GM18873 (cell line): ENCODE measurements at regions not wholly inside any gene's neighbourhood (a gene's known extent, or its start where the extent isn't known, plus 50 kb on each side); places are given as distances from the start of the nearest gene placed in this dataset.
"Not testable (repeated sequence)": the region's sequence is repeated elsewhere in the genome, so short reads cannot be mapped to it uniquely, and the experiment has no call there.

Experiments
- ATAC-seq: cut with Tn5 transposase; IDR thresholded peaks from one replicate; pipeline ENCODE4 v1.9.1; 2021; ENCODE audit warnings: mild to moderate bottlenecking, moderate library complexity, moderate number of reproducible peaks; ENCODE audit not compliant: unreplicated experiment, low FRiP score

DNA sequence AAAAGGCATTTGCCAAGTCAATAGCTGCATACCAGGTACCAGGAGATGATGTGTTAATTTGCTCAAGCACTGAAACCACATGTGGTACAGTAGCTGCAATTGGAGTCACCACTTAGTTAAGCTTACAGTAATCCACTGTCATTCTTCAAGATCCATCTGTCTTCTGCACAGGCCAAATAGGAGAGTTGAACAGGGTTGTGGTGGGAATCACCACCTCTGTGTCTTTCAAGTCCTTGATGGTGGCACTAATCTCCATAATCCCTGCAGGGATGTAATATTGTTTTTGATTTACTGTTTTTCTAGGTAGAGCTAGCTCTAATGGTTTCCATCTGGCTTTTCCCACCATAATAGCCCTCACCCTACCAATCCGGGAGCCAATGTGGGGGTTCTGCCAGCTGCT is 91.9 kb downstream of the FCRL5 start:
- no peak for ATAC-seq

DNA sequence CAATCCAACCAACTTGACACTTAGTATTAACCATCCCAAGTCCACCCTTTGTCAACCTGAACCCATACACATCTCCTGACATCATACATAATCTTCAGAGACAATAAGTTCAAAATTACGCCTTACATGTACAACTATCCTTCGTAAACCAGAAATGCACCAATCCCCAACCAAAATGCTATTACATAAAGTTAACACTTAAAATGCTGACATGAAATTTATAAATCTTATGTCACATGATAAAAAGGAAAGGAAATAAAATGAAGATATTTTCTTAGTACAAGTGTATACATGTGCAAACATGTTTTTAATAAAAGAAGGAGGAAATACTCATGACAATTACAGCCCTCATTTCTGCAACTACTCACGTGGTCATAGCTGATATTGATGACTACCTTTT is 95.0 kb downstream of the FCRL5 start:
- ATAC-seq: no peak

DNA sequence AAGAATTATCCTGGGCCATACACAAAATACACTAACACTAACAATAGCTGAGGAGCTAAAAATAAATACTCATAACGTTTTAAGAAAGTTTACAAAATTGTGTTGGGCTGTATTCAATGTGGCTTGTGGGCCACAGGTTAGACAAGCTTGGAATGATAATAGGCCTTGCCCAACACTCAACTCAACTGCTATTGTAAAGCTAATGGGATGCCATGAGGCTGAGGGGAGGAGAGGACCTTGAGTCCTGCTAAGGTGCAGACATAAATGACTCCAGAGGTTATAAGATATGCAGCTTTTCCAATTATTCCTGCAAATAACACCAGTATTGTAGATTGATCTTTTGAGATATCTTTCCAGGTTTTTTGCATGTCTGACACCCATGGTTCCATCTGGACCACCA is 97.0 kb downstream of the FCRL5 start:
- ATAC-seq: no peak

DNA sequence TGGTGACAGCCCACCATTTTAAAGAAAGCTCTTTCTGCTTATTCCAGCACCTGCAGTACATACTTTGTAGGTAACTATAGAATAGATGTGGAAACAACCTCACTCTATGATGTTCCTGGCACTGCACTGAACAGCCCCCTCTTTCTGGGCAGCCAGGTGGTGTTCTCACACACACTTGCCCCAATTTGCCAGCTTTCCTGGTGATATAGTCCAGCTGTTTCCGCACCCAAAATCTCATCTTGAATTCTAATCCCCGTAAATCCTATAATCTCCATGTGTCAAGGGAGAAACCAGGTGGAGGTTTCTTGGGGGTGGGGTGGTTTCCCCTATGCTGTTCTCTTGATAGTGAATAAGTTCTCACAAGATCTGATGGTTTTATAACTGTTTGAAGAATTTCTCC is 102.2 kb downstream of the FCRL5 start:
- ATAC-seq: no peak

DNA sequence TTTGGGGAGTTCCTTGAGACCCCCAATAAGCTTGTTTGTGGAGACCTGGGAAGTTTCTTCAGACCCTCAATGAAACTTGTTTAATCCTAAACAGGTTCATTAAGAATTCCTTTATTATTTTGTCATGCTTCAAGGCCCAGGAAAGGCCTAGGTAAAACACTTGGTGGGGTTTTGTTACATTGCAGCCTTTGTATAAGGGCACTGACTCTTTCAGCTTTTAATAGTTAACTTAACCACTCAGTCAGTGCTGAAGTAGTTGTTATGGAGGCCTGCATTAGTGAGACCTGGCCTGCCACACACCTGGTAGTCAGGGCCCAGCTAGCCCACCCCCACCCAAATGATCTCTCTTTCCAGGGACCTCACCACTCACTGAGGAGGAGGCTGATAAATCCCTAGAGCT is 103.7 kb downstream of the FCRL5 start:
- ATAC-seq: no peak

DNA sequence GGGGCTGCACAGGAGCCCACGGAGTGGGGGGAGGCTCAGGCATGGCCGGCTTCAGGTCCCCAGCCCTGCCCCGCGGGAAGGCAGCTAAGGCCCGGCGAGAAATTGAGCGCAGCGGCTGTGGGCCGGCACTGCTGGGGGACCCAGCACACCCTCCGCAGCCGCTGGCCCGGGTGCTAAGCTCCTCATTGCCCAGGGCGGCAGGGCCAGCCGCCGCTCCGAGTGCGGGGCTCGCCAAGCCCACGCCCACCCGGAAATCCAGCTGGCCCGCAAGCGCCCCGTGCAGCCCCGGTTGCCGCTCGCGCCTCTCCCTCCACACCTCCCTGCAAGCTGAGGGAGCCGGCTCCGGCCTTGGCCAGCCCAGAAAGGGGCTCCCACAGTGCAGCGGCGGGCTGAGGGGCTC is 106.0 kb downstream of the FCRL5 start:
- ATAC-seq: not testable (repeated sequence)

DNA sequence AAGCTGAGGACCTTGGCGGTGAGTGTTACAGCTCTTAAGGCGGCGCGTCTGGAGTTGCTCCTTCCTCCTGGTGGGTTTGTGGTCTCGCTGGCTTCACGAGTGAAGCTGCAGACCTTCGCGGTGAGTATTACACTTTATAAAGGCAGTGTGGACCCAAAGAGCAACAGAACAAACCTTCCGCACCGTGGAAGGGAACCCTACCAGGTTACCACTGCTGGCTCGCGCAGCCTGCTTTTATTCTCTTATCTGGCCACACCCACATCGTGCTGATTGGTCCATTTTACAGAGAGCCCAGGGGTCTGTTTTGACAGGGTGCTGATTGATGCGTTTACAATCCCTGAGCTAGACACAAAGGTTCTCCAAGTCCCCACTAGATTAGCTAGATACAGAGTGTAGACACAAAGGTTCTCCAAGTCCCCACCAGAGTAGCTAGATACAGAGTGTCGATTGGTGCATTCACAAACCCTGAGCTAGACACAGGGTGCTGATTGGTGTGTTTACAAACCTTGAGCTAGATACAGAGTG is 106.6 kb downstream of the FCRL5 start:
- not testable (repeated sequence) for ATAC-seq

DNA sequence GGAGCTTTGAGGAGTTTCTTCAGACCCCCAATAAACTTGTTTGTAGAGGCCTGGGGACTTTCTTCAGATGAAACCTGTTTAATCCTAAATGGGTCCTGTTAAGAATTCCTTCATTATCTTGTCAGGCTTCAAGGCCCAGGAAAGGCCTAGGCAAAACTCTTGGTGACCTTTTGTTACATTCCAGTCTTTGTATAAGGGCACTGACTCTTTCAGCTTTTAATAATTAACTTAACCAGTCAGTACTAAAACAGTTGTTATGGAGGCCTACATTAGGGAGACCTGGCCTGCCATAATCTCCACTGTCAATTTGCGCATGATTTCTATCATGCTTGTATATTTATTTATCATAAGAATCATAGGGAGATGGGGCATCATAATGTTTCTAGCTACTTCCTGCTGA is 110.2 kb downstream of the FCRL5 start:
- no peak for ATAC-seq

DNA sequence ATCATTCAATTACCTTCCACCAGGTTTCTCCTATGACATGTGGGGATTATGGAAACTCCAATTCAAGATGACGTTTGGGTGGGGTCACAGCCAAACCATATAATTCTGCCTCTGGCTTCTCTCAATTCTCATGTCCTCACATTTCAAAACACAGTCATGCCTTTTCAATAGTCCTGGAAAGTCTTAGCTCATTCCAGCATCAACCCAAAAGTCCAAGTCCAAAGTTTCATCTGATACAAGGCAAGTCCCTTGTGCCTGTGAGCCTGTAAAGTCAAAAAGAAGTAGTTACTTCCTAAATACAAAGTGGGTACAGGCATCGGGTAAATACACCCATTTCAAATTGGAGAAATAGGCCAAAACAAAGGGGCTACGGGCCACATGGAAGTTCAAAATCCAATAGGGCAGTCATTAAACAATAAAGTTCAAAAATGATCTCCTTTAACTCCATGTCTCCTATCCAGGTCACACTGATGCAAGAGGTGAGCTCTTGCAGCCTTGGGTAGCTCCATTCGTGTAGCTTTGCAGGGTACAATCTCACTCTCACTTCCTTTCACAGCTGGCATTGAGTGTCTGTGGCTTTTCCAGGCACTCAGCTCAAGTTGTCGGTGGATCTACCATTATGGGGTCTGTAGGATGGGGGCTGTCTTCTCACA is 112.9 kb downstream of the FCRL5 start:
- ATAC-seq: no peak

DNA sequence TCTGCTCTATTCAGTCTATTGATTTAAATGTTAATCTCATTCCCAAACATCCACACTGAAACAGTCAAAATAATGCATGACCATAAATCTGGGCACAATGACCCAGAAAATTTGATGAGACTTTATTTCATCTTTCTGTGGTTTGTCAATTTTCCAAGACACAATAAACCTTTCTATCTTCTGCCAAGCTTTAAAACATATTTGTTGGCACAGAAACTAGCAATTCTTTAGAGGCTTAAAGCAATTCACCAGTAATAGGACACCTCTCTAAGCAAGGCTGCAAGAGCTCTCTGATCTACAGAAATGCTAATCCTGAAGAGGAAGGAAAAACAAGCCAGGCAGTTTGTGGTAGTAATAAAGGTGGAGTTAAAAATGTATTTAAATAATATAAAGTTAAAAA is 113.7 kb downstream of the FCRL5 start:
- no peak for ATAC-seq

DNA sequence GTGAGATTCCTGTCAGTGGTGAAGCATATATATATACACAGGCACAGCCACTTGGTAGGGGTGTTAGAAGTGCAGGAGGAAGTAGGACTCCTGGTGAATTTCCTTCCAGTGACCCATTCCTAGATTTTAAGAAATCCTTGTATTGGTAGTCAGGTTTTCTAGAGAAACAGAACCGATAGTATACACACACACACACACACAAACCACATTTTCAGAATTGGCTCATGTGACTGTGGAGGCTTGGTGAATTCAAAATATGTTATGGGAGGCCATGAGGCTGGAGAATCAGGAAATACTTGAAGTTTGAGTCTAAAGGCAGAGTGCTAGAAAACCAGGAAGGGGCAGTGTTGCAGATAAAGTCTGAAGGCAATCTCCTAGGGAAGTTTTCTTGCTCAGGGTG is 114.2 kb downstream of the FCRL5 start:
- ATAC-seq: no peak

DNA sequence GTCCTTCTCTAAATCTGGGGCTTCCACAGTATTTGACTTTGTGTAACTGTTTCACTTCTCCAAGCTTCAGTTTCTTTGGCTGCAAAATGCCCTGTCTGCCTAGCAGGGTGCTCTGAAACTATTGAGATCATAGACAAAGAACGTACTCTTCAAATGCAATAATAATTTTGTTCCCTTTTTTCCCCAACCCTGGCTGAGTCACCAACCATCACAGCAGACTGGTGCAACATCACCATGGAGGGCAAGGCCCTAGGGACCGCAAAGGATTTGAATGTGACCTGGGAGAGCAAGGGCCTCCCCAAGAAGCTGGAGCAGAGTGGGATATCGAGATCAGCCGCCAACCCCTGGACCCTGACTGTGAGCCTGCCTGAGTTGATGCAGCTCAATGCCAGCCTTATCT is 115.0 kb downstream of the FCRL5 start:
- no peak for ATAC-seq

DNA sequence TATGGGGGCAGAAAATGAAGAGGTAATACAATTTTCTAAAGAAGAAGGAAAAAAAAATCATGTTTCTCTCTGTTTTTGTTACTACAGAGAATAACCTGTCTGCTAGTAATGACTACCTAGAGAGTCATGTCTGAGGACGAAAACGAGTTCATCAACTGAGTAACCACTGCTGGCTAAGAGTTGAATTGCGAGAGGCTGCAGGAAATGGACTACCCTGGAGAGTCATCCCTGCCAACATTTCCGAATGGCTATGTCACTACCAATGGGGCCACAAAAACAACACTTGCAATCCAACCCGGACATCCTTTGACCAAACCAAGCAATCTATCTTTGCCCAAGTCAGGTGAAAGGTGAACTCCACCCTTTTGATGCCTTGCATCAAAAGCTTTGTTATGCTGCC is 120.6 kb downstream of the FCRL5 start:
- ATAC-seq: no peak

DNA sequence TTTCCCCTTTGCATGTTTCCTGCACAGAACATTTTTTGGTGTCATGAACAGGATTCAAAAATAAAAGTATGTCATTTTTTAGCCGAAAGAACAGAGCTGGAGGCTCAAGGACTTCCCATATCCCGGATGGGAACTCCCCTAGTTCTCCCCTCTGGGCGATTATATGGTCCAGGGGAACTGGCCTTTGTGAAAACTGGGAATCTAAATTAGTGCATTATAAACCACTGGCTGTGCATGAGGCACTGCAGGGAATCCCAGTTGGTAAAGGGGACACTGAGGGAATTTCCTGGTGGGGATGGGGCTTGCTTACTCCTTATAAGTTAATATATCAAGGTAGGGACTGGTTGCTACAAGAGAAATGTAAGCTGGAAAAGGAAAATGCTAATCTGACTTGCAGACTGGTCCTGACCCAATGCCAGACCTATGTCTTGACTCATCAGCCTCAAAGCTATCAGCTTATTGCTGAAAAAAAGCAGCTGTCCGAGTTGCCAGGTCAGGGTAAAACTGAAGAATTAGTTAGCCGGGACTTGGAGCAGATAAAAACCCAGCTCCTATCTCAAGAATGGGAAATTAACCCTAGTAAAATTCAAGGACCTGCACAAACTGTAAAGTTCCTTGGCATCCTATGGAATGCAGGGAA is 122.6 kb downstream of the FCRL5 start:
- no peak for ATAC-seq

DNA sequence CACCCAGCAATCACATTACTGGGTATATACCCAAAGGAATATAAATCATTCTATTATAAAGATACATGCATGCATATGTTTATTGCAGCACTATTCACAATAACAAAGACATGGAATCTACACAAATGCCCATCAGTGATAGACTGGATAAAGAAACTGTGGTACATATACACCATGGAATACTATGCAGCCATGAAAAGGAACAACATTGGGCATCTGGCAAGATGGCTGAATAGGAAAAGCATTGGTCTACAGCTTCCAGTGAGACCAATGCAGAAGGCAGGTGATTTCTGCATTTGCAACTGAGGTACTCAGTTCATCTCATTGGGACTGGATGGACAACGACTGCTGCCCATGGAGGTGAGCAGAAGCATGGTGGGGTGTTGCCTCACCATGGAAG is 128.6 kb downstream of the FCRL5 start:
- not testable (repeated sequence) for ATAC-seq

DNA sequence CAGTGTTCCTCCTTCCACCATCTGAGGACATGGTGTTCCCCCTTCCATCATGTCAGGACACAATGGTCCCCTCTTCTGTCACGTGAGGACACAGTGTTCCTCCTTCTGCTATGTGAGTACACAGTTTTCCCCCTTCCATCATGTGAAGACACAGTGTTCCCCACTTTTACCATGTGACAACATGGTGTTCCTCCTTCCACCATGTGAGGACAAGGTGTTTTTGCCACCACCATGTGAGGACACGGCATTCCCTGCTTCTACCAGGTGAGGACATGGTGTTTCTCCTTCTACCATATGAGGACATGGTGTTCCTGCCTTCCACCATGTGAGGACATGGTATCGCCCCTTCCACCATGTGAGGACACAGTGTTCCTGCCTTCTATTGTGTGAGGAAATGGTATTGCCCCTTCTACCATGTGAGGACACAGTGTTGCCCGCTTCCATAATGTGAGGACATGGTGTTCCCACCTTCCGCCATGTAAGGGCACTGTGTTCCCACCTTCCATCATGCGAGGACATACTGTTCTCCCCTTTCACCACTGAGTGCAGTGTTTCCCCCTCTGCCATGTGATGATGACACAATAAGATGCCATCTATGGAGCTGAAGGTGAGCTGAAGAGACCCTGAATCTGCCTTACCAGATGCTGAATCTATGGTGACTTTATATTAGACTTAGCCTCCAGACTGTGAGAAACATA is 132.3 kb downstream of the FCRL5 start:
- no peak for ATAC-seq

DNA sequence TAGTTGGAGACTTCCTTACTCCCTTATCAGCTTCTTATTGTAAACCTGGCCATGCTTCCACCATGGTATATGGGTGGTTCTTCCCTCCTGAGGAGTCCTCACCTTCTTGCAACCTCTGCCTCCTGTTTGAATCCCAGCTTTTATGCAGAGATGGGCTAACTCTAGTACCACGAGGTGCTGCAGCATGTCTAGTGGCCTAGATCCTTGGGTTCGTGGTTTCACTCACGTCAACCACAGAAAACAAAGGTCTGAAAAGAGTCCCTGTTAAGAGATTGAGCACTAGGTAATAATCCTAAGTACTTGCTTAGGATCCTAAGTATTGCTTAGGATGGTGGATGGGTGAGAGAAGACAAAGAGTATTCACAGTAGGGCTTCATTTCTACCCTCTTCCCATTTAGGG is 133.7 kb downstream of the FCRL5 start:
- ATAC-seq: no peak

DNA sequence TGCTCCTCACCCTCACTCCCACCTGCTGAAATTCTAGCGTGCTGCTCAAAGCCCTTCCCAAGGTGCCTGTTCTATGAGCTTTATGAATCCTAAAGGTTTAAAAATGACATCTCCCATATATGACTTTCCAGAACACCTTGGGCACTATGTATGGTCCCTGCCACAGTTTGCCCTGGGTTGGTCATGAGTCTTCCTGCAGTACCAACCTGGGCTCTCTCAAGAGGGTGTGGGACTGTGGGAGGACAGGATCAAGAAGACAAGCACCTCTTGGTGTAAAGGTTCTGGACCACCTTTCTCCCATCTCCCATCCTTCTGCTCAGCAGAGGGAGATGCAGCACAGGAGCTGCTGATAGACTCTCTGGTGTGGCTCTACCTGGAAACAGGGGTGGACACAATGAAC is 134.1 kb downstream of the FCRL5 start:
- no peak for ATAC-seq

DNA sequence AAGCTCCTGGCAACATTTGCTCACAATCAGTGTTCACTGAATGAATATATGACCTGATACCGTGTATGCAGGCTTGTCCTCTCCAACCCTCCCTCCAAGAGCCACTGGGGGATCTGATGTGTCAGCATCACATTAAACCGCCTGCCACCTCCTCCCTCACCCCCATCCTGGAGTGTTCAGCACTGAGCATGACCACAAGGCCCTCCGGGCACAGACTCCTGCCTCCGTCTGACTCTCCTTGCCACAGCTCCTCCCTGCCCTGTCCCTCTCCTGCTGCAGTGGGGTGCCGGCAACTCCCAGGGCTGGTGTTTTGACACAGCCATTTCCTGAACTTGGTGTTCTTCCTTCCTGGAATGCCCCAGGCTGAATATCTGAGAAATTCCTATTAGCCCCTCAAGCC is 136.7 kb downstream of the FCRL5 start:
- ATAC-seq: no peak

DNA sequence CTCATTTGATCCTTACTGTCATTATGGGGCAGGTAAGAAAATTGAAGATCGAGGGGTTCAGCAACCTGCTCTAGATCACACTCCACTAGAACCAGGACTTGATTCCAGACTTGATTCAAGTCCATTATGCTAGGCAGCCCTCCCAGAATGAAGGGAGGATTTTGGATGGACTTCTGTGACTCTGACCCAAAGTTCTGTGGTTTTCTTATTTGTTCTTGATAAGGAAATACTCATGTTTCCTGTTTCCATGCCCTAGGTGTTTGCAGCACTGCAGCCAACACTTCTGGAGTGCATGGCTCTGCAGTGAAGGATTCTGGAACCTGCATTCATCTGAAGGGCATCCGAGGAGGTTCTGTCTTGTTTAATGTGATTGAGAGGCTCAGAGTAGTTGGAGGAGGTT is 140.0 kb downstream of the FCRL5 start:
- ATAC-seq: no peak

DNA sequence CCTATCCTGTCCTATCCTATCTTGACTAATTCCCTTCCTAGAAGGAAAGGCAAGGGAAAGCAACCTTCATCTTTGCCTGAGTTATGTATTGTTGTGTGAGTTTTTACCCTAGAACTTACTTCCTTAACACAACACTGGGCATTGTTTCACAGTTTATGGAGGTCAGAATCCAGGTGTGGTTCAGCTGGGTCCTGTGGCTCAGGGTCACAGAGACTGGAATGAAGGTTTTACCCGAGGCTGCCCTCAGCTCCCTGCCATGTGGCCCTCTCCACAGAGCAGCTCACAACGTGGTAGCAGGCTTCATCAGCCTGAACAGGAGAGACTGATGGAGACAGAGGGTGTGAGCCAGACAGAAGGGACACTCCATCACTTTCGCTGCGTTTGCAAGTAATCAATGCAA is 140.5 kb downstream of the FCRL5 start:
- no peak for ATAC-seq

DNA sequence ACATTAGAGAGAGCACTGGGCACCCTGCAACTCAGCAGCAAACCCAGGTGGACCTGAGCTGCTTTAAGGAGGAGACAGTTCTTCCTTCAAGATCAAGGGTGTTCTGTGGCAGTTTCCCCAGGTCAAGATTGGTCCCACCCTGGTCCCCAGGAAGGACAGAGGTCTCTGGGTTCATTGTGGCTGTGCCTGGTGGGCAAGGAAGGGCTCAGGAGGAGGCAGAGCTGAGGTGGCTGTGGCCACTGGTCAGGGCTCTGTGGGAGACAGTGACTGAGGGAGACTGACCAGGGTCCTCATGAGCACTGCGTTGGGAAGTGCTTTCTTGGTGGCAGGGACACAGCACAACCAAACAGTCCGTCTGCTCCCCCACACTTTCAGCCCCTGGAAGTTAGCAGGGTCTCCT is 141.3 kb downstream of the FCRL5 start:
- ATAC-seq: no peak
